UCSD-AML1 (cell line): ENCODE measurements at regions not wholly inside any gene's neighbourhood (a gene's known extent, or its start where the extent isn't known, plus 50 kb on each side); places are given as distances from the start of the nearest gene placed in this dataset.
"Not testable (repeated sequence)": the region's sequence is repeated elsewhere in the genome, so short reads cannot be mapped to it uniquely, and the experiment has no call there.

Experiments used
- DNase-seq: peaks from one replicate; lab custom pipeline; 2025; ENCODE audit not compliant: unreplicated experiment; lab: John Stamatoyannopoulos, UW

GRCh38 chr7:39824456-39825200 lies 125.4 kb upstream of the CDK13 start:
- DNase-seq: no peak

DNA sequence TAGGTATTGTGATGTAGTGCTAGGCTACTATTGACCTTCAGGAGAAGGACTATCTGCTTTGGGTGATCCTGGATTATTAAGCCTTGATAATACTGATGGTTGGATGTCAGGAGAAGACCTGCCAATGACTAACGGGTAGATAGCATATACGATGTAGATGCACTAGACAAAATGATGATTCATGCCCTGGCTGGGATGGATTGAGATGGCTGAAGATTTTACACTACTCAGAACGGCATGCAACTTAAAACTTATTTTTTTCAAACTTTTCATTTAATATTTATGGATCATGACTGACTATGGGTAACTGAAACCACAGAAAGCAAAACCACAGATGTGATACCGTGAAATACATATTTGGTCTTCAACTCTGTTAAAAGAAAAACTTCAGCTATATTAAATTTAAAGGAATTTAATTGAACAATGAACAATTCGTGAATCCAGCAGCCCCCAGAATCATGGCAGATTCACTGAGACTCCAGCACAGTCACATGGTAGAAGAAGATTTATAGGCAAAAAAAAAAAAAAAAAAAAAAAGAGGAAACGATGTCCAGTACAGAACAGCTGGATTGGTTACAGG lies 124.6 kb upstream of the CDK13 start:
- DNase-seq: no peak

DNA sequence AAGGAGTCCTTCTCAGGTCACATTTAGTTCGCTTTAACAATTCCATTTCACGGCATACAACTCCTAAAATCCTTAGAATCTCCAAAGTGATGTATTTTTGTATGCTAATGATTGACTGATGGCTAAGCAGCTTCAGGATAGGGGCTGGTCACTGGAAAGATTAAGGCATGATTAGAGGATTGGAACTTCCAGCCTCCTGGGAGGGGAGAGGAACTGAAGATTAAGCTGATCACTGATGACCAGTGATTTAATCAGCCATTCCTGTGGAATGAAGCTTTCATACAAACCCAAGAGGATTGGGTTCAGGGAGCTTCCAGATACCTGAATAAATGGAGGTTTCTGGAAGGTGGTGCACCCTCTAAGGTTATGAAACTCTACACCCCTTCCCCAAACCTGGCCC lies 123.9 kb upstream of the CDK13 start:
- DNase-seq: no peak

- no peak for DNase-seq
Observed at GRCh38 chr7:39827571-39827970, 122.5 kb upstream of the CDK13 start.

- peak; percentile 8 for DNase-seq
Observed at GRCh38 chr7:39829028-39829427, 121.0 kb upstream of the CDK13 start.

- no peak for DNase-seq
Observed at GRCh38 chr7:39832519-39833085, 117.5 kb upstream of the CDK13 start.

DNA sequence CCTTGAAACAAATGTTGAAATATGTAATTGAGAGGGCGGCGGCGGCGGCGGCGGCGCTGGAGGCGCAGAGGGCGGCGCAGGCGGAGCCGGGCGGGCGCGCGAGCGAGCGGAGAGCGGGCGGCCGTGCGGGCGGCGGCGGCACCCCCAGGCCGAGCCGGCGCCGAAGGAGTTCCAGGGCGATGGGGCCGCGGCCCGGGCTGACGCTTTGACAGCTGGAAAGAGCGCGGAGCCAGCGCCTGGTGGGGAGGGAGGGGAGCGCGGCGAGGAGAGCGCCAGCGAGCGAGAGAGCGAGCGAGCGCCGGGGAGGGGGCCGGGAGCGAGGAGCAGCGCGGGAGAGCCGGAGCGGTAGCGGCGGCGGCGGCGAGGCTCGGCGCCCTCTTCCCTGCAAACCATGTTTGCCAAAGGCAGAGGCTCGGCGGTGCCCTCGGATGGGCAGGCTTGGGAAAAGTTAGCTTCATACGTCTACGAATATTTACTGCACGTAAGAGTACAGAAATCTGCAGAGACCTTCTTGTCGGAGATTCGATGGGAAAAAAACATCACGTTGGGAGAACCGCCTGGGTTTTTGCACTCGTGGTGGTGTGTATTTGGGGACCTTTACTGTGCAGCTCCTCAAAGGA lies 116.8 kb upstream of the CDK13 start:
- DNase-seq: peak; percentile 49

DNA sequence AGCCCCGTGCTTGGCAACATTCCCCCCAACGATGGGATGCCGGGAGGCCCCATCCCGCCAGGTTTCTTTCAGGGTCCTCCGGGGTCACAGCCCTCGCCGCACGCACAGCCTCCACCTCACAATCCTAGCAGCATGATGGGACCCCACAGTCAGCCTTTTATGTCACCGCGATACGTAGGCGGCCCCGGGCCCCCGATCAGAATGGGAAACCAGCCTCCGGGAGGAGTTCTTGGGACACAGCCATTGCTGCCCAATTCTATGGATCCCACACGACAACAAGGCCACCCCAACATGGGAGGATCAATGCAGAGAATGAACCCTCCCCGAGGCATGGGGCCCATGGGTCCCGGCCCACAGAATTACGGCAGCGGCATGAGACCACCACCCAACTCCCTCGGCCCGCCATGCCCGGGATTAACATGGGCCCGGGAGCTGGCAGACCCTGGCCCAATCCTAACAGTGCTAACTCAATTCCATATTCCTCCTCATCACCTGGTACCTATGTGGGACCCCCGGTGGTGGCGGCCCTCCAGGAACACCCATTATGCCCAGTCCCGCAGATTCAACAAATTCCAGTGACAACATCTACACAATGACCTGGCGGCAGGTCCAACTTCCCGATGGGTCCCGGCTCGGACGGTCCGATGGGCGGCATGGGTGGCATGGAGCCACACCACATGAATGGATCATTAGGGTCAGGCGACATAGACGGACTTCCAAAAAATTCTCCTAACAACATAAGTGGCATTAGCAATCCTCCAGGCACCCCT lies 116.0 kb upstream of the CDK13 start:
- not testable (repeated sequence) for DNase-seq

DNA sequence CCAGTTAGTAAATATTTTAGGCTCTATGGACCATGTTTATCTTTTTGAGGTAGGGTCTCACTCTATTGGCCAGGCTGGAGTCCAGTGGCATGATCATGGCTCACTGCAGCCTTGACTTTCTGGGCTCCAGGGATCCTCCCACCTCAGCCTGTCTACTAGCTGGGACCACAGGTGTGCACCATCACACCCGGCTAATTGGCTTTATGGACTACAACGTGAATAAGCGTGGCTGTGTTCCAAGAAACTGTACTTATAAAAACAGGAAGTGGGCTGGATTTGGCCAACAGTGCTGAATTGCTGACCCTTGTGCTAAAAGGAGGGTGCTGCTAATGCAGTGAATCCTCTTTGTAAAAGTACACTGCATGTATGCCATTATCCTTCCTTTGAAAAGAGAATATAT lies 111.7 kb upstream of the CDK13 start:
- peak; percentile 18 for DNase-seq

- DNase-seq: no peak
Observed at GRCh38 chr7:39845006-39845405, 105.0 kb upstream of the CDK13 start.

DNA sequence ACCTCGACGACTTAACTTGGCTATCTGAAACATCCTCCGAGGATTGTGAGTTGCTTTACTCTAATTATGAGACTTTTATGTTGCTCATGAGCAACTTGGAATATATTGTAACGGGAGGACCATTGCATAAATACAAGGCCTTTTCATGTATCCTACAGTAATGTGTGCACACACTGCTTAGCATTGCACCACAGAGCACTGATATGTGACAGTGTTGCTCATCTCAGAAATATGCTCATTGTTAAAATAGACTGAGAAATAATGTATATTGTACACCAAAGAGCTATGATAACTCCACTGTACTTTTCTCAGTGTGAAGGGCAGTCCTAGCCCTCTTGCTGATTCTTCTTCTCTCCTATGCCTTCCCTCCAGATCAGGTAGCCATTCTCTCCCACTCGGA lies 102.8 kb upstream of the CDK13 start:
- DNase-seq: no peak

DNA sequence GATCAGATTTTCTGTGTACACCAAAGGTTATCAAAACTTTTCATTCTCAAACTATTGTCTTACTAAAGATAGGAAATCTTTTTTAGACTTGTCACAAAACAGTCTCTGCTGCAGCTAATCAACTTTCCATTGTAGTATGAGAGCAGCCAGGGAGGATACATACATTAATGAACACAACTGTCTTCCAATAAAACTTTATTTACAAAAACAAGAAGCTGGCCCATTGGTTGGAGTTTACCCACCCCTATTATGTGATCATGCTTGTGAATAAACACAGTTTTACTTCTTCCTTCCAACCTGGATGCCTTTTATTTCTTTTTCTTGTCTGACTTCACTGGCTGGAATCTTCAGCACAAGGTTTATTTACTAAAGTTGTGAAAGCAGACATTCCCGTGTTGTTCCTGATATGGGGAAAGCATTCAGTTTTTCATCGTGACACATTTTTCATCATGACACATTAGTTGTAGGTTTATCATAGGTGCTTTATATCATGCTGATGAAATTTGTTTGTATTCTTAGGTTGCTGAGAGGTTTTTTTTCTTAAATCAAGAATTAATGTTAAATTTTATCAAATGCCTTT lies 98.5 kb upstream of the CDK13 start:
- no peak for DNase-seq

GRCh38 chr7:39854616-39855324 lies 95.3 kb upstream of the CDK13 start:
- not testable (repeated sequence) for DNase-seq

DNA sequence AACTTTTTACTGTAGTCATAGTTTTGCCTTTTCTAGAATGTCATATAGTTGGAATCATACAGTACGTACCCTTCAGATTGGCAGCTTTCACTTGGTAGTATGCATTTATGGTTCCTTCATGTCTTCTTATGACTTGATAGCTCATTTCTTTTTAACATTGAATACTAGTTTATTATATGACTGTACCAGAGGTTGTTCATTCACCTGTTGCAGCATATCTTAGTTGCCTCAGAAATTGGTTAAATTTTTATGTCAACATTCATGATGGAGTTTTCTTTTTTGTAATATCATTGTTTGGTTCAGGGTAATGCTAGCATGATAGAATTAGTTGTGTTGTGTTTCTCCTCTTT lies 94.8 kb upstream of the CDK13 start:
- DNase-seq: no peak

- not testable (repeated sequence) for DNase-seq
Observed at GRCh38 chr7:39863675-39864322, 86.3 kb upstream of the CDK13 start.

- not testable (repeated sequence) for DNase-seq
Observed at GRCh38 chr7:39869888-39870522, 80.1 kb upstream of the CDK13 start.

DNA sequence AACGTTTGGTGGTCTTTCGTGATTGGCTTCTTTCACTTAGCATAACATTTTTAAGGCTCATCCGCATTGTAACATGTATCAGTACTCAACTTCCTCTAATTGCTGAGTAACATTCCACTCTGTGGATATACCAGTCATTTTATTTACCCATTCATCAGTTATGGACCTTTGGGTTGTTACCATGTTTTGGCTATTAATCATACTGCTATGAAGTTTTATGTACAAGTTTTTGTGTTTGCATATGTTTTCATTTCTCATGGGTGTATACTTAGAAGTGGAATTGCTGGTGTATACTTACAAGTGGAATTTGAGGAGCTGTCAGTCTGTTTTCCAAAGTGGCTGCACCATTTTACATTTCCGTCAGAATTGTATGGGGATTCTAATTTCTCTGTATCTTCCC lies 78.4 kb upstream of the CDK13 start:
- not testable (repeated sequence) for DNase-seq

- DNase-seq: no peak
Observed at GRCh38 chr7:39880556-39880955, 69.5 kb upstream of the CDK13 start.

- no peak for DNase-seq
Observed at GRCh38 chr7:39882148-39882784, 67.8 kb upstream of the CDK13 start.
